HG03558 (cell line): ENCODE measurements at regions not wholly inside any gene's neighbourhood (a gene's known extent, or its start where the extent isn't known, plus 50 kb on each side); places are given as distances from the start of the nearest gene placed in this dataset.
"Not testable (repeated sequence)": the region's sequence is repeated elsewhere in the genome, so short reads cannot be mapped to it uniquely, and the experiment has no call there.

Experiments used
- ATAC-seq: cut with Tn5 transposase; IDR thresholded peaks from one replicate; pipeline ENCODE4 v1.9.1; 2021; ENCODE audit warnings: moderate number of reproducible peaks; ENCODE audit not compliant: unreplicated experiment; ENCODE audit errors: extremely low read depth

- ATAC-seq, result not testable (repeated sequence)
These were observed 153.9 kb upstream of the OR4C13 start for GRCh38 chr11:49798206-49798837.

GRCh38 chr11:49817705-49818430 lies 134.3 kb upstream of the OR4C13 start:
- not testable (repeated sequence) for ATAC-seq

GRCh38 chr11:49823188-49823587 lies 129.0 kb upstream of the OR4C13 start:
- ATAC-seq, result not testable (repeated sequence)

DNA sequence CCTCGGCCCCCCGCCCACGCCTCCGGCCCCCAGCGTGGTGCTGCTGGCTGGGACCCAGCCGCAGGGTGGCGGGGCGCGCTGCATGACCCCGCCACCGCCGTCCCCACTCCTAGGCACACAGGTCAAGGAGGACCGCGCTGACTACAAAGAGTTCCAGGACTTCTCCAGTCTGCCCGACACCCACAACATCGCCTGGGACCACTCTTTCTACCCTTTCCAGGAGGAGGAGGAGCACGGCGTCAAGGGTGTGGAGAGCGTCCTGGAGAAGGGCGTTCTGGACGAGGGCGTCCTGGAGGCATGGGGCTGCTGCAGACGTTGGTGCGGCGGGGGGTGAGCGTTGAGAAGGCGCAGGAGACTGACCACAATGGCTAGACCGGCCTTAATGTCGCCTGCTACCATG lies 101.7 kb upstream of the OR4C13 start:
- ATAC-seq, result not testable (repeated sequence)

GRCh38 chr11:49851511-49851910 lies 100.7 kb upstream of the OR4C13 start:
- ATAC-seq, result no peak

DNA sequence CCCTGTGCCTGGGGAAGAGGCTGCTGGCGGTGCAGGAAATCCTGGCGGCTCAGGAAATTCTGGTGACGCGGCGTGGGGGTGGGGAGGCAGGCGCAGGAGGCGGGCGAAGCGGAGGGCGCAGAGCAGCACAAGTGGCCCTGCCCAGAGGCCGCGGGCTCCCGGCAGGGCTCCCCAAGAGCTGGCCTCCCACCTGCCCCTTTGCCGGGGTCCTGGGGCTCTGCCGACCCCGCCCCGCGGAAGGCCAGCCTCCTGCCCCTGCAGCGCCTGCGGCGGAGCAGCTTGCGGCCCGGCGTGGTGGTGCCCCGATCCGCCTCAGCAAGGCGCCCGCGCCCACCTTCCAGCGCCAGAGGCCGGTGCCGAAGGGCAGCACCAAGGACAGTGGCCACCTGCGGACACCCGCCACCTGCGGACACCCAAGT lies 100.2 kb upstream of the OR4C13 start:
- no peak for ATAC-seq

- not testable (repeated sequence) for ATAC-seq
These were observed 63.3 kb upstream of the OR4C13 start for GRCh38 chr11:49888875-49889274.

GRCh38 chr11:49891910-49892671 lies 60.1 kb upstream of the OR4C13 start:
- ATAC-seq, result not testable (repeated sequence)

DNA sequence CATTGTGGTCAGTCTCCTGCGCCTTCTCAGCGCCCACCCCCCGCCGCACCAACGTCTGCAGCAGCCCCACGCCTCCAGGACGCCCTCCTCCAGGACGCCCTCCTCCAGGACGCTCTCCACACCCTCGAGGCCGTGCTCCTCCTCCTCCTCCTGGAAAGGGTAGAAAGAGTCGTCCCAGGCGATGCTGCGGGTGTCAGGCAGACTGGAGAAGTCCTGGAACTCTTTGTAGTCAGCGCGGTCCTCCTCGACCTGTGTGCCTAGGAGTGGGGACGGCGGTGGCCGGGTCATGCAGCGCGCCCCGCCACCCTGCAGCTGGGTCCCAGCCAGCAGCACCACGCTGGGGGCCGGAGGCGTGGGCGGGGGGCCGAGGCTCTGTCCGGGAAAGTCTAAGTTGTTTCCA lies 58.7 kb upstream of the OR4C13 start:
- ATAC-seq, result not testable (repeated sequence)
